Endothelial cell of umbilical vein (primary cell): ENCODE measurements at regions not wholly inside any gene's neighbourhood (a gene's known extent, or its start where the extent isn't known, plus 50 kb on each side); places are given as distances from the start of the nearest gene placed in this dataset.

Experiments
- BruUV-seq: library from RNA; stranded (reverse); fragments of 400-500 nt; replicated peaks from 2 replicates; lab custom pipeline; 2021; lab: Mats Ljungman, UMichigan
- CTCF ChIA-PET: fragments of 300-600, 350-600 bp; sonication (Branson Sonifier 250); formaldehyde crosslinking; loops from one replicate; lab custom pipeline; 2021; ENCODE audit warnings: antibody characterized with exemption, inconsistent platforms; lab: Charles Lee
- POLR2A ChIA-PET: fragments of 300-600, 350-600 bp; sonication (Branson Sonifier 250); formaldehyde crosslinking; loops from one replicate; lab custom pipeline; 2021; ENCODE audit warnings: antibody characterized with exemption, inconsistent platforms; lab: Charles Lee
- DNase-seq: peaks from one replicate; pipeline ENCODE4 v3.0.0-alpha.2; 2011; ENCODE audit warnings: low read depth, low spot score
- FAIRE-seq: peaks from 2 replicates; lab custom pipeline; 2011; peaks lifted over from hg19 to GRCh38; lab: Jason Lieb, UNC
- H2AFZ ChIP-seq: 2 replicates; pipeline ENCODE4 v1.6.0; 2012; ENCODE audit warnings: low read depth, low read length, control low read depth, inconsistent platforms
- H3K27ac ChIP-seq: 2 replicates; pipeline ENCODE4 v1.5.1; 2011; ENCODE audit warnings: low read depth, mild to moderate bottlenecking, control low read depth, low read length, moderate library complexity; ENCODE audit not compliant: insufficient read depth
- H3K27me3 ChIP-seq, 2 experiments: 2 replicates each; pipeline versions ENCODE4 v1.6.0 to v1.6.1; 2011; ENCODE audit warnings: low read length in 2 of 2, mixed read lengths in 1 of 2; ENCODE audit not compliant: control insufficient read depth in 2 of 2, insufficient read depth in 2 of 2
- H3K36me3 ChIP-seq, 2 experiments: 2 replicates in 1 of 2; 3 replicates in 1 of 2; pipeline ENCODE4 v1.5.1; 2011; ENCODE audit warnings: low read length in 2 of 2, mild to moderate bottlenecking in 1 of 2, moderate library complexity in 1 of 2; ENCODE audit not compliant: control insufficient read depth in 2 of 2, insufficient read depth in 2 of 2; ENCODE audit errors: extremely low read depth in 1 of 2
- H3K4me1 ChIP-seq: 3 replicates; pipeline ENCODE4 v1.5.1; 2011; ENCODE audit warnings: mild to moderate bottlenecking, low read length; ENCODE audit not compliant: control insufficient read depth, insufficient read depth; ENCODE audit errors: extremely low read depth
- H3K4me2 ChIP-seq: 2 replicates; pipeline ENCODE4 v1.6.1; 2011; ENCODE audit warnings: low read length, control low read depth, mixed read lengths; ENCODE audit not compliant: insufficient read depth
- H3K4me3 ChIP-seq, 3 experiments: fragments of 200-600 bp in 1 of 3; sonication (generic), shearing (Covaris generic) in 1 of 3; replicated peaks in 1 of 3; 2 replicates each; pipeline ENCODE4 v1.5.1; 2011 to 2016; ENCODE audit warnings: control low read depth in 3 of 3, low read length in 3 of 3, mild to moderate bottlenecking in 2 of 3, inconsistent platforms in 1 of 3, low read depth in 1 of 3, moderate library complexity in 1 of 3; ENCODE audit not compliant: insufficient read depth in 1 of 3
- H3K79me2 ChIP-seq: 2 replicates; pipeline ENCODE4 v1.6.0; 2012; ENCODE audit warnings: low read length, inconsistent platforms; ENCODE audit not compliant: control insufficient read depth, insufficient read depth
- H3K9ac ChIP-seq: replicated peaks from 2 replicates; pipeline ENCODE3; 2011; ENCODE audit warnings: low read length, control low read depth; ENCODE audit not compliant: insufficient read depth; ENCODE audit errors: extremely low read depth
- H3K9me1 ChIP-seq: replicated peaks from 3 replicates; pipeline ENCODE4 v1.6.0; 2011; ENCODE audit warnings: mild to moderate bottlenecking, low read length; ENCODE audit not compliant: control insufficient read depth, insufficient read depth; ENCODE audit errors: extremely low read depth
- H3K9me3 ChIP-seq: replicated peaks from 2 replicates; pipeline ENCODE4 v1.5.1; 2012; ENCODE audit warnings: low read length, inconsistent platforms; ENCODE audit not compliant: control insufficient read depth, insufficient read depth
- H4K20me1 ChIP-seq: replicated peaks from 2 replicates; pipeline ENCODE3; 2011; ENCODE audit warnings: mild to moderate bottlenecking, low read length; ENCODE audit not compliant: control insufficient read depth, insufficient read depth; ENCODE audit errors: extremely low read depth
- CTCF ChIP-seq, 2 donors: IDR thresholded peaks; 1 replicate in 1 of 2; 2 replicates in 1 of 2; pipeline ENCODE4 v1.5.1; 2011; ENCODE audit warnings: low read length in 2 of 2, mild to moderate bottlenecking in 2 of 2, moderate library complexity in 2 of 2, control low read depth in 1 of 2, inconsistent platforms in 1 of 2, low read depth in 1 of 2; ENCODE audit not compliant: insufficient read depth in 1 of 2; ENCODE audit errors: extremely low read depth in 1 of 2
- EZH2 ChIP-seq: IDR thresholded peaks from 2 replicates; pipeline ENCODE4 v1.6.1; 2012; ENCODE audit warnings: borderline replicate concordance, low read depth, mild to moderate bottlenecking, moderate library complexity, low read length, inconsistent platforms; ENCODE audit not compliant: severe bottlenecking
- FOS ChIP-seq: IDR thresholded peaks from 2 replicates; pipeline ENCODE4 v1.6.1; 2011; ENCODE audit warnings: mild to moderate bottlenecking, low read length, moderate library complexity, borderline replicate concordance; ENCODE audit not compliant: insufficient read depth
- GATA2 ChIP-seq: IDR thresholded peaks from 2 replicates; pipeline ENCODE4 v1.7.0; 2011; ENCODE audit warnings: low read depth, mild to moderate bottlenecking, moderate library complexity, mixed read lengths, low read length; ENCODE audit not compliant: insufficient read length, insufficient read depth
- JUN ChIP-seq: IDR thresholded peaks from 2 replicates; pipeline ENCODE4 v1.6.1; 2011; ENCODE audit warnings: borderline replicate concordance, low read depth; ENCODE audit not compliant: insufficient read length, insufficient read depth
- MAX ChIP-seq: IDR thresholded peaks from 2 replicates; pipeline ENCODE4 v1.6.1; 2011; ENCODE audit not compliant: insufficient read depth, insufficient read length
- MYC ChIP-seq: IDR thresholded peaks from one replicate; pipeline ENCODE4 v1.6.1; 2011; ENCODE audit warnings: mild to moderate bottlenecking, low read depth, low read length
- POLR2A ChIP-seq: IDR thresholded peaks from 2 replicates; pipeline ENCODE4 v1.6.1; 2012; ENCODE audit warnings: low read depth, mild to moderate bottlenecking, control low read depth, low read length
- POLR2AphosphoS5 ChIP-seq: IDR thresholded peaks from 2 replicates; pipeline ENCODE4 v1.6.1; 2012; ENCODE audit warnings: low read depth, mild to moderate bottlenecking, control low read depth, low read length, moderate library complexity; ENCODE audit not compliant: insufficient read depth
- dilution Hi-C: fragments of 300-500 bp; cut with MboI; formaldehyde crosslinking; loops from one replicate; pipeline ENCODE4 v1.15.0; 2019; ENCODE audit warnings: low sequenced_read_pairs; ENCODE audit not compliant: extremely low pct_ligation_motif_present
- intact Hi-C: fragments of 100-400 bp; cut with micrococcal nuclease; formaldehyde crosslinking; loops from one replicate; pipeline ENCODE4 v1.10.0; 2022

- no peaks in the 10 kb centered on the region for H3K36me3 ChIP-seq
- DNase-seq (no peak), FAIRE-seq (no peak)
- CTCF ChIA-PET: no interaction called here
- no peak overlapping the region for H3K27ac ChIP-seq
- H3K4me1 ChIP-seq: no peaks in the 10 kb centered on the region
- no peaks in the 10 kb centered on the region for H3K9me1 ChIP-seq
- H2AFZ ChIP-seq: no peak overlapping the region
- BruUV-seq: no TSS peak
- intact Hi-C loops (no loop called here), dilution Hi-C loops (no loop called here)
- H4K20me1 ChIP-seq: no peaks in the 10 kb centered on the region
- no peaks in the 10 kb centered on the region for H3K79me2 ChIP-seq
- H3K4me2 ChIP-seq: no peak overlapping the region
- H3K27me3 ChIP-seq: no peaks in the 10 kb centered on the region
- no peak overlapping the region for H3K4me3 ChIP-seq
- TF ChIP-seq POLR2A (no peak), CTCF (IDR thresholded peaks at IDR 0.05; ENCODE audit: extremely low read depth in 1 of 2, insufficient read depth in 1 of 2, low read depth in 1 of 2, low read length in 2 of 2) (no peak), EZH2 (no peak), MAX (no peak), FOS (no peak), GATA2 (no peak), MYC (no peak), JUN (no peak), POLR2AphosphoS5 (no peak)
- peaks cover 5% of the 10 kb centered on the region for H3K9me3 ChIP-seq
- POLR2A ChIA-PET: no interaction called here
- no peak overlapping the region for H3K9ac ChIP-seq
These were observed 313.4 kb downstream of the MSX2 start for GRCh38 chr5:175037820-175038219.
